Activated naive CD4-positive, alpha-beta T cell treated with anti-CD3 and anti-CD28 coated beads, Interleukin-2, amount 50 U/mL, for 24 hours (primary cell): ENCODE measurements at regions not wholly inside any gene's neighbourhood (a gene's known extent, or its start where the extent isn't known, plus 50 kb on each side); places are given as distances from the start of the nearest gene placed in this dataset.
"Not testable (repeated sequence)": the region's sequence is repeated elsewhere in the genome, so short reads cannot be mapped to it uniquely, and the experiment has no call there.

ENCODE experiments used
- H3K27ac Mint-ChIP-seq: one replicate; pipeline ENCODE4 v1.8.0; 2021; ENCODE audit warnings: mild to moderate bottlenecking, mixed read lengths
- H3K27me3 Mint-ChIP-seq: one replicate; pipeline ENCODE4 v1.8.0; 2021; ENCODE audit warnings: mixed read lengths
- H3K36me3 Mint-ChIP-seq: one replicate; pipeline ENCODE4 v1.8.0; 2021; ENCODE audit warnings: mixed read lengths
- H3K4me1 Mint-ChIP-seq: one replicate; pipeline ENCODE4 v1.8.0; 2021; ENCODE audit warnings: mixed read lengths
- H3K4me3 Mint-ChIP-seq: one replicate; pipeline ENCODE4 v1.8.0; 2021; ENCODE audit warnings: mild to moderate bottlenecking, mixed read lengths
- H3K9me3 Mint-ChIP-seq: one replicate; pipeline ENCODE4 v1.8.0; 2021; ENCODE audit warnings: mixed read lengths

DNA sequence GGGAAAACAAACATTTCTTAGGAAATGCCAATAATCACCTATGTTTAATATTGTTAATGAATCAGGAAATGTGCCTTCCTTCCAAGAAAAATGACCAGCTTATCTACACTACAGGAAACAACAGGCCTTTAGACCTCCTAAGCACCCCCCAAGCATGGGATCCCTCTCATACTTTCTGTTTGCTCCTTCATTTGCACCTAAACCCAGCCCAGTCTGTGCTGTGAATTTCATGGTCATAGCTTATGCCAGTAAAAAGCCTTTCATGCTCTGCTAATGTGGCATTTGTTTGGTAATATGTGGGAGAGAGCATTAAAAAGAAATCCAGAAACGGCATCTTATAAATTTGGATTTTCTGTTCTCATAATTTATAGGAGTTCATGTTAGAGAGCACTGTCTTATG is 511.1 kb downstream of the EBF1 start:
- Mint-ChIP-seq H3K4me1 (no peaks in the 10 kb centered on the region), H3K36me3 (no peaks in the 10 kb centered on the region), H3K4me3 (no peak overlapping the region), H3K9me3 (peaks cover 12% of the 10 kb centered on the region), H3K27me3 (peaks cover 5% of the 10 kb centered on the region), H3K27ac (no peak overlapping the region)

GRCh38 chr5:158586054-158586453 is 513.7 kb downstream of the EBF1 start:
- peaks cover 5% of the 10 kb centered on the region for H3K27me3 Mint-ChIP-seq
- no peak overlapping the region for H3K4me3 Mint-ChIP-seq
- H3K4me1 Mint-ChIP-seq, result no peaks in the 10 kb centered on the region
- H3K27ac Mint-ChIP-seq, result no peak overlapping the region
- H3K9me3 Mint-ChIP-seq, result peaks cover 16% of the 10 kb centered on the region
- H3K36me3 Mint-ChIP-seq, result no peaks in the 10 kb centered on the region

DNA sequence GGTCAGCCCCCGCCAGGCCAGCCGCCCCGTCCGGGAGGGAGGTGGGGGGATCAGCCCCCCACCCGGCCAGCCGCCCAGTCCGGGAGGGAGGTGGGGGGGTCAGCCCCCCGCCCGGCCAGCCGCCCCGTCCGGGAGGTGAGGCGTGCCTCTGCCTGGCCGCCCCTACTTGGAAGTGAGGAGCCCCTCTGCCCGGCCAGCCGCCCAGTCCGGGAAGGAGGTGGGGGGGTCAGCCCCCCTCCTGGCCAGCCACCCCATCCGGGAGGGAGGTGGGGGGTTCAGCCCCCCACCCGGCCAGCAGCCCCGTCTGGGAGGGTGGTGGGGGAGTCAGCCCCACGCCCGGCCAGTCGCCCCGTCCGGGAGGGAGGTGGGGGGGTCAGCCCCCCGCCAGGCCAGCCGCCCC is 517.0 kb downstream of the EBF1 start:
- not testable (repeated sequence) for H3K4me3 Mint-ChIP-seq, H3K4me1 Mint-ChIP-seq, H3K27me3 Mint-ChIP-seq, H3K27ac Mint-ChIP-seq, H3K36me3 Mint-ChIP-seq
- peaks cover 35% of the 10 kb centered on the region for H3K9me3 Mint-ChIP-seq

GRCh38 chr5:158573829-158574228 is 525.9 kb downstream of the EBF1 start:
- Mint-ChIP-seq H3K36me3 (no peaks in the 10 kb centered on the region), H3K9me3 (peaks cover 3% of the 10 kb centered on the region), H3K4me3 (no peak overlapping the region), H3K27ac (no peak overlapping the region), H3K27me3 (no peaks in the 10 kb centered on the region), H3K4me1 (no peaks in the 10 kb centered on the region)

DNA sequence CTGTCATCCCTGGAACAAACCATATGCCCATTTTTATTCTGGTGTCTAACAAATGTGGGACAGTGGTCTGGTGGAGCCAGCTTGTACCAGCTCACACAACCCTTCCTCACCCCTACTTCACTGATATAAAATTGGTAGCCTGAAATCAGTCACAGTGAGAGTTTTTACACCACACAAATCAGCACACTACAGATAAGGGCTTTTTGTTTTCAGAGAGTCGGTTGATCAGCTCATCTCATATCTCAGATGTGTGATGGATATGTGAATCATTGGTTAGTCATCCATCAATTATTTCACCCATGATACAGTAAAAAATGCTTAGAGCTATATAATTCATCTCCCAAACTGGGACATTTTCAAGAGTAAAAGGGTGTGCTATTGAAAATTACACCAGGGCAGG is 529.2 kb downstream of the EBF1 start:
- H3K4me3 Mint-ChIP-seq, result no peak overlapping the region
- no peaks in the 10 kb centered on the region for H3K27me3 Mint-ChIP-seq
- no peaks in the 10 kb centered on the region for H3K4me1 Mint-ChIP-seq
- no peak overlapping the region for H3K27ac Mint-ChIP-seq
- H3K9me3 Mint-ChIP-seq, result no peaks in the 10 kb centered on the region
- H3K36me3 Mint-ChIP-seq, result no peaks in the 10 kb centered on the region

DNA sequence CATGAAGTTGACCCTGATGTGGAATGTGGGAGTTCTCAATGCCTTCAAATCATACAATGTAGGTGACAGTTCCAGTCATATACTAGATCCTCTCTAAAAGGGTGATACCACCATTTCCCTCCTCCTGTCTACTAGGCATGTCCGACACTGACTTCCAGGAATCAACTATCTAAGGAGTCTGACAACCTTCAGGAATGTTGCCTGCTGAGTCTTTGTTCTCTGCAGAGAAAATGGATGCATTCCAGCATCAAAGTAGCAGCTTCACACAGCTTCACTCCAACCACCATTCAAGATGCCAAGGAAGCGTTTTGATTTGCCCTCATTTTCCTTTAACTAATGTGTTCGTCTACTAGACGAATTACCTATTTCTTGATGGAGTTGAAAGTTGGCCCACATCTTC is 530.2 kb downstream of the EBF1 start:
- Mint-ChIP-seq H3K4me1 (no peaks in the 10 kb centered on the region), H3K36me3 (no peaks in the 10 kb centered on the region)

GRCh38 chr5:158565017-158565789 is 534.5 kb downstream of the EBF1 start:
- Mint-ChIP-seq H3K4me1 (no peaks in the 10 kb centered on the region), H3K27me3 (no peaks in the 10 kb centered on the region), H3K36me3 (no peaks in the 10 kb centered on the region), H3K4me3 (no peak overlapping the region), H3K9me3 (no peaks in the 10 kb centered on the region), H3K27ac (no peak overlapping the region)

More for the DNA sequence above, 530.2 kb downstream of the EBF1 start:
- H3K4me3 Mint-ChIP-seq, result no peak overlapping the region
- H3K27ac Mint-ChIP-seq, result no peak overlapping the region
- no peaks in the 10 kb centered on the region for H3K9me3 Mint-ChIP-seq
- H3K27me3 Mint-ChIP-seq, result no peaks in the 10 kb centered on the region

- Mint-ChIP-seq H3K36me3 (no peaks in the 10 kb centered on the region), H3K4me3 (no peak overlapping the region), H3K27ac (no peak overlapping the region), H3K4me1 (no peaks in the 10 kb centered on the region), H3K27me3 (no peaks in the 10 kb centered on the region), H3K9me3 (no peaks in the 10 kb centered on the region)
Observed at GRCh38 chr5:158563760-158564390, 535.8 kb downstream of the EBF1 start.

- Mint-ChIP-seq H3K4me3 (no peak overlapping the region), H3K27me3 (no peaks in the 10 kb centered on the region), H3K9me3 (no peaks in the 10 kb centered on the region), H3K36me3 (no peaks in the 10 kb centered on the region), H3K27ac (no peak overlapping the region), H3K4me1 (no peaks in the 10 kb centered on the region)
Observed at GRCh38 chr5:158561562-158562190, 538.0 kb downstream of the EBF1 start.

DNA sequence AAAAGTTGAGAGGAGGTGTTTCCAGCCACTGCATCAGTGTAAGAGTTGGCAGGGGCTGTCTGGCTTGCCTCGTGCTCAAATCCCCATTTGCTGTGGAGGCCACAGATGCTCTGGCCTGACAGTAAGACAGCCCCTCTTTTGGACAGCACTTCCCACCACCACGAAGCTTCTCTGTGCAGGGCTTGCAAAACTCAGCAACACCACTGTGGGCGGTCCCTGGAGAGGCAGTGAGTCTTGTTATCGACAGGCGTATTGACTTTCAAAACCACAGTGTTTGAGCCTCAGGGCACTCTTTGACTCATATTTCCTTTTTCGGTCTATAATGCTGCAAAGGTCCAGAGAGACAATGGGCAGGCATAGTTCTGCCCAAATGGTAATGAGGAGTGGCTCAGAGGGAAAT is 539.5 kb downstream of the EBF1 start:
- Mint-ChIP-seq H3K4me3 (no peak overlapping the region), H3K9me3 (no peaks in the 10 kb centered on the region), H3K4me1 (no peaks in the 10 kb centered on the region), H3K27me3 (no peaks in the 10 kb centered on the region), H3K27ac (no peak overlapping the region), H3K36me3 (no peaks in the 10 kb centered on the region)

GRCh38 chr5:158559643-158560042 is 540.1 kb downstream of the EBF1 start:
- Mint-ChIP-seq H3K4me1 (no peaks in the 10 kb centered on the region), H3K36me3 (no peaks in the 10 kb centered on the region), H3K4me3 (no peak overlapping the region), H3K9me3 (no peaks in the 10 kb centered on the region), H3K27ac (no peak overlapping the region), H3K27me3 (no peaks in the 10 kb centered on the region)

DNA sequence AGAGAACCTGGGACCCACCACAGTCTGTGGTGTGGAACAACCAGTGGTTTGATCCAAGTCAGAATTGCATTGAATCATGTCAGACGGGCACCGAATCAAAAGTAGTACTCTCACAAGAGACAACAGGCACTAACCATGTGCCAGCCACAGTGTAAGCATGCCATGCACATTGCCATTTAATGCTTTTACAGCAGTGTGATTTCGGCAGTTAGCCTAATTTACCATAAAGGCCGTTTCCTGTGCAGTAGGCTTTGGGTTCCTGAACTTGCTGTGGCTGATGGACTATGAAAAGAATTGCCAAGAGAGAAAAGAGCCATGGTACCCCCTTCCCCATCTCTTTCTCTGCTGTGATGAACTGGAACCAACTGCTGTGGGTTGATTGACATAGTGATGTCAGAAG is 540.6 kb downstream of the EBF1 start:
- Mint-ChIP-seq H3K27me3 (no peaks in the 10 kb centered on the region), H3K36me3 (no peaks in the 10 kb centered on the region), H3K27ac (no peak overlapping the region), H3K4me3 (no peak overlapping the region), H3K9me3 (no peaks in the 10 kb centered on the region), H3K4me1 (no peaks in the 10 kb centered on the region)

- H3K4me3 Mint-ChIP-seq, result no peak overlapping the region
- H3K27ac Mint-ChIP-seq, result no peak overlapping the region
- no peaks in the 10 kb centered on the region for H3K36me3 Mint-ChIP-seq
- H3K27me3 Mint-ChIP-seq, result no peaks in the 10 kb centered on the region
- no peaks in the 10 kb centered on the region for H3K9me3 Mint-ChIP-seq
- no peaks in the 10 kb centered on the region for H3K4me1 Mint-ChIP-seq
Observed at GRCh38 chr5:158553962-158554336, 545.8 kb downstream of the EBF1 start.

- no peaks in the 10 kb centered on the region for H3K9me3 Mint-ChIP-seq
Observed at GRCh38 chr5:158553195-158553961, 546.3 kb downstream of the EBF1 start.

GRCh38 chr5:158552241-158552640 is 547.5 kb downstream of the EBF1 start:
- no peak overlapping the region for H3K4me3 Mint-ChIP-seq
- H3K27me3 Mint-ChIP-seq, result peaks cover 2% of the 10 kb centered on the region
- H3K36me3 Mint-ChIP-seq, result no peaks in the 10 kb centered on the region
- no peak overlapping the region for H3K27ac Mint-ChIP-seq
- no peaks in the 10 kb centered on the region for H3K4me1 Mint-ChIP-seq
- H3K9me3 Mint-ChIP-seq, result no peaks in the 10 kb centered on the region

More at GRCh38 chr5:158553195-158553961, 546.3 kb downstream of the EBF1 start:
- Mint-ChIP-seq H3K36me3 (no peaks in the 10 kb centered on the region), H3K4me1 (no peaks in the 10 kb centered on the region), H3K27ac (no peak overlapping the region), H3K27me3 (no peaks in the 10 kb centered on the region), H3K4me3 (no peak overlapping the region)

DNA sequence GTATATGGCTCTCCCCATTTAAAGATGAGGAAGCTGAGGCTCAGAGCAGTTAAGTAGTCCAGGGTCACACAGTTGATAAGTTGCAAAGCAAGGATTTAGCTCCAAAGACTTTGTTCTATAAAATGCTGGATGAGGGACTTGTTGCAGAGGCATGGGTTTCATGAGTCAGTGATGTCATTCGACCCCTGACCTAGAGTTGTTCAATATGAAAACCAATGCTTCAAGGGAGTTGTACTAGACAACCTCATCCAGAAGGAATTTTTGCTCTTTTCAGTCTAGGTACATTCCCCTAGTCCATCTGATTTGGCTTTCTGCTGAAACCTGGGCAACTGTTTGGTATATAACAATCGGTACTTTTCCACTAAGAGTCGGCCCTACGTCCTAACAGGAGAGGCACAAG is 550.4 kb downstream of the EBF1 start:
- H3K9me3 Mint-ChIP-seq, result no peaks in the 10 kb centered on the region
- no peak overlapping the region for H3K4me3 Mint-ChIP-seq
- H3K36me3 Mint-ChIP-seq, result no peaks in the 10 kb centered on the region
- peaks cover 2% of the 10 kb centered on the region for H3K27me3 Mint-ChIP-seq
- no peak overlapping the region for H3K27ac Mint-ChIP-seq
- H3K4me1 Mint-ChIP-seq, result peaks cover 5% of the 10 kb centered on the region
